HG03060 (cell line): ENCODE measurements at regions not wholly inside any gene's neighbourhood (a gene's known extent, or its start where the extent isn't known, plus 50 kb on each side); places are given as distances from the start of the nearest gene placed in this dataset.

Experiments used
- ATAC-seq: cut with Tn5 transposase; IDR thresholded peaks from one replicate; pipeline ENCODE4 v1.9.1; 2021; ENCODE audit warnings: low read depth, moderate number of reproducible peaks; ENCODE audit not compliant: unreplicated experiment

DNA sequence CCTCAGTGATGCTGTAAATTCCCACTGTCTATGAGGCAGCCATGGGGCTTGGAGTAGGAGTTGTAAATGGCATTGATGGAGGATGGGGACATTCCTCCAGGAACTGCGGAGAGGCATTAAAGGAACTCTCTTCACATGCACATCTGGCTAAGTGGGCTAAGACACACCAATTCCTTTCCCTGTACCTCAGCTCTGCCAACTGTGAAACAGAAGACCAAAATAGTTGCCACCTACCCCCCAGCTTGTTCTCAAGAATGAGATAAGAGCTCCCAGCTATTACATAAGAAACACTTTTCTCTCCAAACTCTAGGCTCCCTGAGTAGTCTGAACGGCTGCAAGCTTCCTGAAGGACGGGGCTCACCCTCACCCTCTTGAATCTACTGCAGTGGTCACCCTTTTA is 144.6 kb upstream of the SLC30A5 start:
- ATAC-seq = no peak

DNA sequence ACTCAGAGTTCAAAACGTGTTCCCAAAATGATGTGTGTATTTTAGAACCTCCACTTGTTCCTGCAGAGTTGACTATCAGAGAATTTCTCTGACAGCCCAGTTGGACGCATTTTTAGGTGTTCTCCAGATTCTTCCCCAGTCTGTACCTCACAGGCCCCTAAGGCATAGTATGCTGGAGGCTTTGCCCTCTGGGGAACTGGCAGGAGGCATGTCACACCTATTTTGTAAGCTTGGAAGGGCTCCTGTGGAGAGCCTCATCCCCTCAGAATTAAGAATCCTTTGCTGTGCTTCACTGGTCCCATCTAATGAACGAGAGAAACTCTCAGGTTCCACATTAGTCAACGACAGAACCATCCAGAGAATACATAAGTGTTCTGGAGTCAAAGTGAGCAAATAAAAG is 144.1 kb upstream of the SLC30A5 start:
- ATAC-seq = no peak

DNA sequence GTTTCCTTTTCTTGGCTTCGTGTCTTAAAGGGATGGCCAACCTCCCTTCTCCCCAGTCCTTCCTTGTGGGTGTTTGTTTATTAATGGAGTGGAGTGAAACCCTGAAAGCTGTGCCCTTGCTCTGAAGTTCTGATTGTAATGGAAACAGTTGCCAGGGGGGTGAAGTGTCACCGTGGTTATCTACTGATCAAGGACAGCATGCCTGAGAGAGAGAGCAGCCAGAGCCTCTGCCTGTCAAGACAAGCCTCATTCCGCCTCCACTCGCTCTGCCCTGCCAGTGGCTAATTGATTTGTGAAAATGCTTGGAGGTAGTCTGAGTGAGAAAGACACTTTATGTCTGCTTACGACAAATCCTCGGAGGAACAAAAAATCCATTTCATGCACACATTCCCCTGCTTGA is 143.7 kb upstream of the SLC30A5 start:
- no peak for ATAC-seq

DNA sequence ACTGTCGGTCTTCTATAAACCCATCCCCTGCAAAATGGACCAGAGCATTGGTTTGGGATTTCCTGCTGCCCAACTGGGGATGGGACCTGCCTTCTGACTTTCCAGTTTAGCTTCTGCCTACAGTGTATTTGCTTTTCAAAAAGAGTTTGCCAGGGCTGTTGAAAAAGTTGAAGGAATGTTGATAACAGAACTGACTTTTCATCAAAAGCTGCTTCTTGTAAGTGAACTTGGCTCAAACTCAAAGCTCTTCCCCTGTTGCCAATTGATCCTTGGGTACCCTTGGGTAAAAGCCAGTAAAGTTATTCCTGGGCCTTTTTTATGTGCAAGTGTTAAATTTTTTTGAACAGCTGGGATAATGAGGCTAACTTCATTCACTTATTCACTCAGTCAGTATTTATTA is 142.9 kb upstream of the SLC30A5 start:
- no peak for ATAC-seq

DNA sequence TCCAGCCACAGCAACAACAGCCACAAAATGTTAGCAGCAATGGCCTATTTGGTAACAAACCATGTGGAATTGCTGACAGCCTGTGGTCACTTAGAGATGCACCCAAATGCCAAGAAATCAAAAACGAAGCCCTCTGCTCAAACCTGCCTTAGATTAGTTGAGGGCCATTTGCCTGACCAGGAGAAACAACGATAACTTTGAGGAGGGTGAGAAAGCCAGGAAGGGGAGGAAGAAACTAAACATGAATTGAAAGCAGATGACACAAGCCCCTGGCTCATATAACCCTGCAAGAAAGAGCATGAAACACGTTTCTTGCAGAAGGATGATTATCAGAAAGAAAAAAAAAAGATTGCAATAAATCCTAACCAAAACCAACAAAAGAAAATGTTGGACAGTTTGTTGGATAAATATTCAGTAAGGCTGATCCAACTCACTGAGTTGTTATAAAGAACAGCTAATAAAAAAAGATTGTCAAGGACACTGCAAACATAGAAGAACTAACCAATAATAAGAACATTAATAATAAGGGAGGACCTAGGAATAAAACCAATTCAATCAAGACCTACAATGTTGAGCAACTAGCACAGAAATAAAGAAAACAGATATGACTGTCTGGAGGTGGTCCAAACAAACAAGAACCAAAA is 140.5 kb upstream of the SLC30A5 start:
- no peak for ATAC-seq

DNA sequence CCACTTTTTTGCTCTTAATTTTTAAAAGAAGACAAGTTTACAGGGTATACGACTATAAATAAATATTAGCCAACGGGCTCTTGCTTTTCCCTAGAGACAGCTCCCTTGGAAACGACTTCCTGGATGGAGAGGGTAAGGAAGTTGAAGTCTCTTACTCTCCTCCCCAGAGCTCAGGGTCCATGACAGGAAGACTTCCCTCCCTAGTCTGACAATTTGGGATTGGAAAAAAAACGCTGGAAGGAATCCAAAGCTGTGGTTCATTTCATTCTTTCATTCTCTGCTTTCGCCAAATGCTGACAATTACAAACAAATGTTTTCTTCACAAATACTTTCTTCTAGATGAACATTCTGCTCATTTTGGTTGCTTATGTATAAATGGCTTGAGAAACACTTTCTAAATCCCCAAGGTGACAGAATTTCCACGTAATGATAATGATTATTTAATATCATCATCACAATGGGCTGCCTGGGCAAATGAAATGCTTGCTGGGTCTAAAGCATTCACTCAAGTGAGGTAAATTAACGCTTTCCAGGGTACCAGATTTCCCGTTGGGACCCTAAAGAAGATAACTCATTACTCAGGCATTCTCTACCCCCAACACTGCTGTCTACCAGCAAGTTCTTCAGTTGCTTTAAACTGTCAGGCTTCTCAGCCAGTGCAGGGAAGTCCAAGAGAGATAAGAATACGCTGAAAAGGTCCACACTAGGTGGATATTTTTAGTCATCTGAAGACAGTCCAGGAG is 139.8 kb upstream of the SLC30A5 start:
- no peak for ATAC-seq

DNA sequence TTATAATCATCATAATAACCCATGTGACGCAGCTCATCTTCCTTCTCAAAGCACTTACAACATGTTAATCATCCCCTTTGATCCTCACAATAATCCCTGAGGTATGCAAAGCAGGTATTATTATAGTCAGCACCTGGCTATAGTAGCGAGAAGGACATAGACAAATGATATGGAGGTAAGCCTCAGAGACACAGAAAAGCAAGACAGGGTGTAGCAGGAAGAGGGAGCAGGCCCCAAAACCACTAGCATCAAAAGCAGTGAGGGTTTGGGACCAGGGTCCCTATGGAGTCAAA is 139.2 kb upstream of the SLC30A5 start:
- ATAC-seq = no peak

DNA sequence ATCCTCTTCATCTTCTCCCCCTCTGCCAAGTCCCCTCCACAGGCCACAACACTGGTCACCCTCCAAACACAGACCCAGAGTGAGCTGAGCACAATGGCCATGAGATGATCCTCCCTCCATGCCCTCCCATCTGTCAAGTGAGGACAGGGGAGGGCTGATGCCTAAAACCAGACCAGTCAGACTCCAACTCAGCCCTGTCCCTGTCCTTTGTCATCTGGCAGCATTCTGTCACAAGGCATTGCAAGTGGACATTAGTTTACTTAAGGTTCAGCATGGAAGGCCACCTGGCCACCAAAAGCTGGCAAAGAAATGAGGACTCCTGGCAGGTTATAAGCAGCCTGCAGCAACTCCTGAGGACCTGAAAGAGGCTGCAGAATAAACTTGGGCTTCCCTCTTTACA is 136.2 kb upstream of the SLC30A5 start:
- no peak for ATAC-seq

DNA sequence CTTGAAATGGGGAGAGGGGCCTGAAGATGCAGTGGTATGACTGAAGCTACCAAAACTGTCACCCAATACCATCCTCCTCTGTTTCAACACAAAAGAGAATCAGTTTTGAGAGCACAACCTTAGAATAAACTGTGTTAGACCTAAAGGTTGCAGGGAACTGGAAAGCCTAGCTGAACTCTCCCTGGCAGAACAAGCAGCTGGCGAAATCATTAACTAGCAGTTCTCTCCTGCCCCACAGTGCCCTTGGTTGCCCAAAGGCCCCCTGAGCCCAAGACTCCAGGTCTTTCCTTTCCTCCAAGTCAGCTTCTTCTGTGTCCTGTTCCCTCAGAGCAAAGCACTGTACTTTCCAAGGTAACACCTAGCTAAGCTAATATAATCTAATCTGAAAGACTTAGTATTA is 135.4 kb upstream of the SLC30A5 start:
- no peak for ATAC-seq

DNA sequence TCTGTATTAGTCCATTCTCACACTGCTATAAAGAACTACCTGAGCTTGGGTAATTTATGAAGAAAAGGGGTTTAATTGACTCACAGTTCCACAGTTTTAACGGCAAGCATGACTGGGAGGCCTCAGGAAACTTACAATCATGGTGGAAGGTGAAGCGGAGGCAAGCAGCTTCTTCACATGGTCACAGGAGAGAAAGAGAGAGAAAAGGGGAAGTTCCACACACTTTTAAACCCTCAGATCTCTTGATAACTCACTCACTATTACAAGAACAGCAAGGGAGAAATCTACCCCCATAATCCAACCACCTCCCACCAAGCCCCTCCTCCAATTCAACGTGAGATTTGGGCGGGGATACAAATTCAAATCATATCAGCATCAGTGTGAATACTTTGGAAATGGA is 133.4 kb upstream of the SLC30A5 start:
- ATAC-seq = no peak

DNA sequence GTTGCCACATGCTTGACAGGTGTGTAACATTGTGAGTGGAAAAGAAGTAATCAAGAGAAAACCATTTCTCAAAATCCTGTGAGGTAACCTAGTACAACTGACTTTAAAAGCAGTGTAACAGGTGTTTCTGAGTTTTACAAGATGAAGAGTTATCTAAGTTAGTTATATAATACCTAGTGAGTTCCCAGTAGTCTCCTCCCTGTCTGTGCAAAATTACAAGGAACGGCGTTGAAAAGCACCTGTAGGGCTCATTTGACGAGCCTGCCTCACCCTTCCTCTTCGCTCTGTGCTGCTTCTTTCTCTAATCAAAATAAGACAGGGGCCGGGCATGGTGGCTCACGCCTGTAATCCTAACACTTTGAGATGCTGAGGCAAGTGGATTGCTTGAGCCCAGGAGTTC is 132.9 kb upstream of the SLC30A5 start:
- ATAC-seq = no peak

DNA sequence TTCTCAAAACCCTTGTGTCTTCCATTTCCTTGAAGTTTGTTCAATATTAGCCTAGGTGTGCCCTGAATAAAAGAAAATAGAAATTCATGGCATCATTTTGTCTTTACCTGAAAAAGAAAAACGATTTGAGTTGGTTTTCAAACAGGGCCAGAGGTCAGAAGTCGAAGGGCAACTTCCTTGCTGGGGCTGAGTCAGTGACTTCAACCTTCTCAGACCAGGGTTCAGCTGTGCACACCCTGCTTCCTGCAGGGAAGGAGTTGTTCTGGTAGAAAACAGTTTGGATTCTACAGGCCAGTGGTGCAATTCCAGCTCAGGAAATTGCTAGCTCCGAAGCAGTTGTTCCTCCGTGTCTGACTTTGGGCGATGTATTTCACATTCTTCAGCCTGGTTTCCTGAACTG is 132.1 kb upstream of the SLC30A5 start:
- no peak for ATAC-seq

DNA sequence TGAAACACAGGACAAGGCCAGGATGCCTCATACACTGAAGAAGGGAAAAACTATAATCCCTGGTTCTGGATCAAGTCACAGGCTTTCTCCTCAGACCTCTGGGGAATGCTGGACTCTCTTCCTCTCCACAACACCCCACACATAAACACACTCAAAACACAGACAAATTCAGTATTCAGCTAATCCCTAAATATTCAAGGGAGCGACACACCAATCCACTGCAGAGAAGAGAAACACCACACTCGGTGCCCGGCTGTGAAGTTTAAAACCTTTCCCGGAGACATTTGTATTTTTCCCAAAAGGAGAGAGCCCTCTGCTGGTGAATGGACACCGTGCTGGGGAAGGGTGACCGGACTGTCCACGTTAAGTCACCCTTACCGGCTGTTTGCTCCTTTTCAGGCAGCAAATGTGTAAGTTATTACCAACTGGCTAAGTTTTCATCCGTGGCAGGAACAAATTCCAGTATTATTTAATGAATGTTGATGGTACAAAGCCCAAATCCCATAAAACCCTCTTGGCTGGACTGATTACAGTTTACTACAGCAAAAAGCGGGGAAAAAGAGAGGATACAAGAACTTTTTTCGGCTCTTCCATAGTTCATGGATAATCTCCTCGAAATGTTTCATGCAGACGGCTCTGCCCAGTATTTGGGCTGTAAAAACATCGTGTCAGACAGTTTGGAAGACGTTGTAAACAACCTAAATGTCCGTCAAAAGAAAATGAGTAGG is 130.9 kb upstream of the SLC30A5 start:
- no peak for ATAC-seq

DNA sequence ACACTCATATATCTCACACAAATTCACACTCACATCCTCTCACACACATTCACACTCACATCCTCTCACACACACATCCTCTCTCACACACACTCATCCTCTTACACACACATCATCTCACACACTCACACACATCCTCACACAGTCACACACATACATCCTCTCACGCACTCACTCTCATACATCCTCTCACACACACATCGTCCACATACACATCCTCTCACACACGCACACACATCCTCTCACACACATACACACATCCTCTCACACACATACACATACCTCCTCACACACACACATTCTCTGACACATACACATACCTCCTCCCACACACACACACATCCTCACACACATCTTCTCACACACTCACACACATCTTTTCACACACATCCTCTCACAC is 129.1 kb upstream of the SLC30A5 start:
- ATAC-seq = no peak

DNA sequence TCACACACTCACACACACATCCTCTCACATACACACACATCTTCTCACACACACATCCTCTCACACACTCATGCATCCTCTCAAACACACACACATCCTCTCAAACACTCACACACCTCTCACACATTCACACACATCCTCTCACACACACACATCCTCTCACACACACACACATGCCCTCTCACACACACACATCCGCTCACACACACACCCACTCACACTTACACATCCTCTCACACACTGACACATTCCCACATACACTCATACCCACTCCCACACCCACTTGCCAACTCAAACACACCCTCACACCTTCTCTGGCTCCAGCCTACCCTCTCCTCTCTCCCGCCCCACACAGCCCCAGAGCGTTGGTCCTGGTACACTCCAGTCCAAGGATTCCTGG is 127.9 kb upstream of the SLC30A5 start:
- no peak for ATAC-seq

DNA sequence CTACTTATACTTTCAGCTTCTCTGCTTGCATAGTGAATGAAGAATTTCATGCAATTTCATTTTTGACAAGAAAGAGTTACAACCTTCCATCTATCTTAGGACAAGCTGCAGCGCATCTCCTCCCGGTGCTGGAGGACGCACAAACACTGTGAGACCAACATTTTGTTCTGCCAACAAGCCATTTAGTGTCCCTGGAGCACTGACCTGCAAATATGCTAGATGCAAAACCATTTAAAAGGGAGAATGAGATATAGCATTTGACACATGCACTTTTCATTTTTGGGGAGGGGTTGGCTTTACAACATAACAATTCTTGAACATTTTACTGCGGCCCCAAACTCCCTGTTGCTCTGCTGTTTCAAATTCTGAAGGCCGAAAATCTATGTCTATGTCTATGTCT is 127.2 kb upstream of the SLC30A5 start:
- ATAC-seq = no peak

DNA sequence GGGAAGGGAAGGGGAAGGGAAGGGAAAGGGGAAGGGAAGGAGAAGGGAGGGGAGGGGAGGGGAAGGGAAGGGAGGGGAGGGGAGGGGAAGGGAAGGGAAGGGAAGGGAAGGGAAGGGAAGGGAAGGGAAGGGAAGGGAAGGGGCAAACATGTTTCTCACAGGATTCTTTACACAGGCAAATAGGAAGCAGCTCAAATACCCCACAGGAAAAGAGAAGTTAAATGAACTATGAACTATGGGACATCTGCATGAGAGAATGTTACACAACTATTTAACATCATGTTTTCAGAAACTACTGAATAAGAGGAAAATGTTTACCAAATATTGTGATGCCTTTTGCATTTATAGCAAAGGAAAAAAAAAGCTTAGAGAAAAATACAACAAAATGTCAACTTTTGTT is 125.4 kb upstream of the SLC30A5 start:
- no peak for ATAC-seq

DNA sequence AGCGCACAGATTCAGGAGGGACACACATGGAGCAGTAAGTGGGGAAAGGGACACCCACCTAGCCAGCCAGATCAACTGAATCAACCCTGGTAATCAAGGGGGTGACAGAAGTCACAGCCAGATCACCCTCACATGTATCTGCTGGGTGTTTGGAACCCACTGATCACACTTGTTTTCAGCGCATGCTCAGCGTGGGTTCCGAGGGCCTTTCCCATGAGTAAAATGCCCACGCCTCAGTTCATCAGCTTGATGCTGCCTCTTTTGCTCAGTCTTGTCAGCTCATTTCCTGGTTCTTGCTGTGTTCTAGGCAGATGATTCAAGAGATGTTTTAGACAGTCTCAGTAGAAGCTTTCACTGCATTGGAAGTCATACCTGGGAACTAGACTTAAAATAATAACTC is 123.2 kb upstream of the SLC30A5 start:
- no peak for ATAC-seq

DNA sequence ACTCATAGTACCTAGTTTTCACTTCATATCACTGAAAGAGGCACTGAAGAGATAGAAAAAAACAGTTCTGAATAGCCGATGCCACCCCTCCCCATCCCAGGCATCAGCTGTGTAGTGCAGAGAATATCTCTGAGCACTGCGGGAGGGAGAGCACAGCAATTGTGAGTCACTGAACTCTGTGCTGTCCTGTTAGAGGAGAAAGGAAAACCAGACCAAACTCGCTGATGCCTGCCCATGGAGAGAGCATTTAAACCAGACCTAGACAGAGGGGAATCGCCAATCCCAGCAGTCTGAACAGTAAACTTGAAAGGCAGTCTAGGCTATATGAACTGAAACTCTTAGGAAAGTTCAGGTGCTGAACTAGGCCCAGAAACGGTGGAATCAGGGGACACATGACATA is 120.1 kb upstream of the SLC30A5 start:
- ATAC-seq = no peak

DNA sequence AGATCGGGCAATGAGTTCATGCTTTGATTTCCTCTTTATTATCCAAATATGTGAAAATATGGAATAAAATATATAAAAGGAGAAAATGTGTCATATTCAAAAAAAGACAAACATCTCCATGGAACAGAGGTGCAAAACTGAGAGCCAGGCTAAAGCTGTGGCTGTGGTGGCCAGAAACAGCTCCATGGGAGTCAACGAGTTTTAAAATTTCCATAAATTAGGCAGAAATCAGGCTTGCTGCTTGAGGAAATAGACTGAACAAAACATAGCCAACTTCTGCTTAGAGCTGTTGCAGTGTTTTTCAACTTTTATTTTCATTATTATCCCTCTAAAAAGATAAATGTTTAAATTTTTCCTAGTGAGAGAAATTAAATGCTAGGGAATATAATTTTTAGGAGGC is 110.8 kb upstream of the SLC30A5 start:
- ATAC-seq = no peak

DNA sequence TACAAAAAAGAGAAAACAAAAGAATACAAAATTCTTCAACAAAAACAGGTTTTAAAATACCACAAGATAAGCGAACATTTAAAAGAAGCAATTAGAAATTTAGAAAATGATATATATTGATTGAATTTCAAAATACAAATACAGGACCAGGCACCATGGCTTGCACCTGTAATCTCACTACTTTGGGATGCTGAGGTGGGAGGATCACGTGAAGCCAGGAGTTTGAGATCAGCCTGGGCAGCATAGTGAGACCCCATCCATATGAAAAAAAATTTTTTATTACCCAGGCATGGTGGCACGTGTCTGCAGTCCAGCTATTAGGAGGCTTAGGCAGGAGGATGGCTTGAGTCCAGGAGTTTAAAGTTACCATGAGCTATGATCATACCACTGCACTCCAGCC is 109.9 kb upstream of the SLC30A5 start:
- ATAC-seq = no peak
